ENCODE measurements at regions not wholly inside any gene's neighbourhood (a gene's known extent, or its start where the extent isn't known, plus 50 kb on each side); places are given as distances from the start of the nearest gene placed in this dataset.
"Not testable (repeated sequence)": the region's sequence is repeated elsewhere in the genome, so short reads cannot be mapped to it uniquely, and the experiment has no call there.

- DNase-seq (ENCODE audit: low read depth), result no peak
Measured at GRCh38 chr7:26087321-26088091, 64.5 kb upstream of the NFE2L3 start.

GRCh38 chr7:26089469-26089868 lies 62.5 kb upstream of the NFE2L3 start:
- not testable (repeated sequence) for DNase-seq (ENCODE audit: low read depth)

GRCh38 chr7:26090927-26091519 lies 61.0 kb upstream of the NFE2L3 start:
- DNase-seq (ENCODE audit: low read depth), result peak; percentile 59

GRCh38 chr7:26091933-26092332 lies 60.1 kb upstream of the NFE2L3 start:
- no peak for DNase-seq (ENCODE audit: low read depth)

- no peak for DNase-seq (ENCODE audit: low read depth)
Measured at GRCh38 chr7:26093023-26093422, 59.0 kb upstream of the NFE2L3 start.

- DNase-seq (ENCODE audit: low read depth), result no peak
Measured at GRCh38 chr7:26096136-26096535, 55.9 kb upstream of the NFE2L3 start.

GRCh38 chr7:26097837-26098668 lies 53.9 kb upstream of the NFE2L3 start:
- no peak for DNase-seq (ENCODE audit: low read depth)

- no peak for DNase-seq (ENCODE audit: low read depth)
Measured at GRCh38 chr7:26099236-26099635, 52.8 kb upstream of the NFE2L3 start.

- no peak for DNase-seq (ENCODE audit: low read depth)
Measured at GRCh38 chr7:26100406-26101339, 51.3 kb upstream of the NFE2L3 start.

- no peak for DNase-seq (ENCODE audit: low read depth)
Measured at GRCh38 chr7:26101361-26102151, 50.4 kb upstream of the NFE2L3 start.

- DNase-seq (ENCODE audit: low read depth), result no peak
Measured at GRCh38 chr7:26102176-26102575, 49.8 kb upstream of the NFE2L3 start.
